Neural crest cell (in vitro differentiated cells): ENCODE measurements at regions not wholly inside any gene's neighbourhood (a gene's known extent, or its start where the extent isn't known, plus 50 kb on each side); places are given as distances from the start of the nearest gene placed in this dataset.
"Not testable (repeated sequence)": the region's sequence is repeated elsewhere in the genome, so short reads cannot be mapped to it uniquely, and the experiment has no call there.

Experiments used
- DNase-seq: peaks from one replicate; pipeline ENCODE4 v3.0.0; 2021; ENCODE audit warnings: low read depth, mixed read lengths, low spot score
- H3K27ac Mint-ChIP-seq: one replicate; pipeline ENCODE4 v1.8.0; 2021; ENCODE audit warnings: mild to moderate bottlenecking, mixed read lengths; ENCODE audit not compliant: unreplicated experiment
- H3K27me3 Mint-ChIP-seq: 2 replicates; pipeline ENCODE4 v1.8.0; 2021; ENCODE audit warnings: low read depth, mild to moderate bottlenecking, mixed read lengths
- H3K36me3 Mint-ChIP-seq: 2 replicates; pipeline ENCODE4 v1.8.0; 2021; ENCODE audit warnings: low read depth, mild to moderate bottlenecking, mixed read lengths
- H3K4me1 Mint-ChIP-seq: 2 replicates; pipeline ENCODE4 v1.8.0; 2021; ENCODE audit warnings: mixed read lengths
- H3K4me3 Mint-ChIP-seq: one replicate; pipeline ENCODE4 v1.8.0; 2021; ENCODE audit warnings: mild to moderate bottlenecking, mixed read lengths
- H3K9me3 Mint-ChIP-seq: 2 replicates; pipeline ENCODE4 v1.8.0; 2021; ENCODE audit warnings: mixed read lengths
- CTCF ChIP-seq: fragments of 200-600 bp; sonication (generic); conservative IDR thresholded peaks from 2 replicates; pipeline ENCODE4 v1.5.0; 2021; ENCODE audit warnings: antibody characterized with exemption, mild to moderate bottlenecking

GRCh38 chrX:88908056-88908455 lies 161.0 kb downstream of the CPXCR1 start:
- no peak for DNase-seq
- H3K27me3 Mint-ChIP-seq, result peaks cover 2% of the 10 kb centered on the region

GRCh38 chrX:88937616-88938015 lies 190.6 kb downstream of the CPXCR1 start:
- no peaks in the 10 kb centered on the region for H3K4me1 Mint-ChIP-seq
- H3K36me3 Mint-ChIP-seq, result no peaks in the 10 kb centered on the region
- H3K27me3 Mint-ChIP-seq, result no peaks in the 10 kb centered on the region
- no peak overlapping the region for H3K4me3 Mint-ChIP-seq
- H3K27ac Mint-ChIP-seq, result no peak overlapping the region
- peaks cover 2% of the 10 kb centered on the region for H3K9me3 Mint-ChIP-seq
- no peak for TF ChIP-seq CTCF
- no peak for DNase-seq

More at GRCh38 chrX:88908056-88908455, 161.0 kb downstream of the CPXCR1 start:
- Mint-ChIP-seq H3K4me3 (no peak overlapping the region), H3K9me3 (peaks cover 13% of the 10 kb centered on the region), H3K27ac (no peak overlapping the region), H3K36me3 (peaks cover 4% of the 10 kb centered on the region), H3K4me1 (no peaks in the 10 kb centered on the region)
- TF ChIP-seq CTCF, result no peak

GRCh38 chrX:88940904-88941303 lies 193.9 kb downstream of the CPXCR1 start:
- Mint-ChIP-seq H3K9me3 (peaks cover 4% of the 10 kb centered on the region), H3K27ac (no peak overlapping the region), H3K27me3 (no peaks in the 10 kb centered on the region), H3K36me3 (no peaks in the 10 kb centered on the region), H3K4me3 (no peak overlapping the region), H3K4me1 (no peaks in the 10 kb centered on the region)
- DNase-seq, result no peak
- TF ChIP-seq CTCF, result no peak

- no peak overlapping the region for H3K4me3 Mint-ChIP-seq
These were observed 197.6 kb downstream of the CPXCR1 start for GRCh38 chrX:88944661-88945060.

GRCh38 chrX:88956059-88956458 lies 209.0 kb downstream of the CPXCR1 start:
- H3K4me1 Mint-ChIP-seq, H3K36me3 Mint-ChIP-seq, DNase-seq, H3K27ac Mint-ChIP-seq, H3K27me3 Mint-ChIP-seq, H3K4me3 Mint-ChIP-seq: not testable (repeated sequence)
- peaks cover 14% of the 10 kb centered on the region for H3K9me3 Mint-ChIP-seq

More at GRCh38 chrX:88944661-88945060, 197.6 kb downstream of the CPXCR1 start:
- Mint-ChIP-seq H3K36me3 (no peaks in the 10 kb centered on the region), H3K4me1 (no peaks in the 10 kb centered on the region), H3K27me3 (no peaks in the 10 kb centered on the region), H3K9me3 (peaks cover 4% of the 10 kb centered on the region), H3K27ac (no peak overlapping the region)
- no peak for TF ChIP-seq CTCF
- no peak for DNase-seq

- no peak for DNase-seq
- H3K4me3 Mint-ChIP-seq, result no peak overlapping the region
- no peak overlapping the region for H3K27ac Mint-ChIP-seq
- H3K36me3 Mint-ChIP-seq, result no peaks in the 10 kb centered on the region
- no peaks in the 10 kb centered on the region for H3K4me1 Mint-ChIP-seq
- no peaks in the 10 kb centered on the region for H3K27me3 Mint-ChIP-seq
- no peak for TF ChIP-seq CTCF
- H3K9me3 Mint-ChIP-seq, result peaks cover 2% of the 10 kb centered on the region
These were observed 230.8 kb downstream of the CPXCR1 start for GRCh38 chrX:88977835-88978234.
